ENCODE measurements at regions not wholly inside any gene's neighbourhood (a gene's known extent, or its start where the extent isn't known, plus 50 kb on each side); places are given as distances from the start of the nearest gene placed in this dataset.

DNA sequence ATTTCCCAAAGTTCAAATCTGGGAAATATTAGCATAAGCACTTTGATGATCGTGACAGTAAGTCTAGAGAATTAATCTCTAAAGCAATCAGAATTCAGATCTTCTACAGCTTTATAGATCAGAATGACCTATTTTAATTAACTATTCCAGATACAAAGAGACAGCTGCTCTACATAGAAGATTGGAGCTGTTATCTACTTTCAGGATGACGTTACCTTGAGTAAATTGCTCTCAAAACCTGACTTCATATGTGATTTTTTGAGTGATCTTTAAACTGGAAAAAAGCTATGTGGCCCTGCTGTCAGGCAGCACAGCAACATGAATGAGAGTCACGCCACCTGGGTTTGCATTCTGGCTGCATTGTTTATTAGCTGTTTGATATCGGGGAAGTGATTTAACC, 259.9 kb upstream of the CDH6 start:
- TF ChIP-seq EP300 (IDR thresholded peaks at IDR 0.05) = no peak
- TF ChIP-seq, protein P1, sequence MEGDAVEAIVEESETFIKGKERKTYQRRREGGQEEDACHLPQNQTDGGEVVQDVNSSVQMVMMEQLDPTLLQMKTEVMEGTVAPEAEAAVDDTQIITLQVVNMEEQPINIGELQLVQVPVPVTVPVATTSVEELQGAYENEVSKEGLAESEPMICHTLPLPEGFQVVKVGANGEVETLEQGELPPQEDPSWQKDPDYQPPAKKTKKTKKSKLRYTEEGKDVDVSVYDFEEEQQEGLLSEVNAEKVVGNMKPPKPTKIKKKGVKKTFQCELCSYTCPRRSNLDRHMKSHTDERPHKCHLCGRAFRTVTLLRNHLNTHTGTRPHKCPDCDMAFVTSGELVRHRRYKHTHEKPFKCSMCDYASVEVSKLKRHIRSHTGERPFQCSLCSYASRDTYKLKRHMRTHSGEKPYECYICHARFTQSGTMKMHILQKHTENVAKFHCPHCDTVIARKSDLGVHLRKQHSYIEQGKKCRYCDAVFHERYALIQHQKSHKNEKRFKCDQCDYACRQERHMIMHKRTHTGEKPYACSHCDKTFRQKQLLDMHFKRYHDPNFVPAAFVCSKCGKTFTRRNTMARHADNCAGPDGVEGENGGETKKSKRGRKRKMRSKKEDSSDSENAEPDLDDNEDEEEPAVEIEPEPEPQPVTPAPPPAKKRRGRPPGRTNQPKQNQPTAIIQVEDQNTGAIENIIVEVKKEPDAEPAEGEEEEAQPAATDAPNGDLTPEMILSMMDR (IDR thresholded peaks at IDR 0.05) = no peak

Measured in ovary (tissue), 3 donors.